ENCODE measurements at regions not wholly inside any gene's neighbourhood (a gene's known extent, or its start where the extent isn't known, plus 50 kb on each side); places are given as distances from the start of the nearest gene placed in this dataset.

DNA sequence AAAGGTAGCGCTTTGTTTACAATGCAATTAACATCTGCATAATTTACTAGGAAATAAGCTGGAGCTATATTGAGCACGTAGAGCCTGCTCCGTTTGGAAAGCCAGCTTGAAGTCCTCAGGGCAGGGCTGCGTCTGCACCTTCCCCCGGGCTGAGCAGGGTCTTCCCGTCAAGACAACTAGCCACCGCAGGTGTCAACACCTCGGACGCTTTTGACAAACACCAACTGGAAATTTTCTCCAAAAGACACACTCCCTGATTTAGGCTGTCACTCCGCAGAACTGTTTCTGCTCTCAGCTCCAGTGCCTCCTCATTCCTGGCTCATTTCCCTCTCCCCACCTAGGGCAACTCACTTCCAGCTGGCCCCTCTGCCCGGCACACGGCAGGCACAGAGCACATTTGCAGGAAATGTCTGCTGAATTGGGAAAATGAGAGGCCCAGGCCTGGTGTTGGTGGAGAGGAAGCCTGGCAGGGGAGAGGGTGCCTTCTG lies 170.3 kb downstream of the MAF start:
- Mint-ChIP-seq H3K4me3 (ENCODE audit: unreplicated experiment) (no peak overlapping the region), H3K27me3 (ENCODE audit: low read depth, unreplicated experiment) (peaks cover 14% of the 10 kb centered on the region), H3K9me3 (ENCODE audit: unreplicated experiment) (no peaks in the 10 kb centered on the region), H3K36me3 (ENCODE audit: low read depth, unreplicated experiment) (no peaks in the 10 kb centered on the region), H3K27ac (ENCODE audit: unreplicated experiment) (no peak overlapping the region), H3K4me1 (ENCODE audit: low read depth, unreplicated experiment) (no peaks in the 10 kb centered on the region)
- H3K4me1 ChIP-seq (ENCODE audit: insufficient read depth, low read length) = no peaks in the 10 kb centered on the region
- H3K27me3 ChIP-seq (ENCODE audit: insufficient read depth, low read length) = peaks cover 2% of the 10 kb centered on the region
- TF ChIP-seq EZH2 (IDR thresholded peaks at IDR 0.05; ENCODE audit: insufficient read depth, low read length) = no peak
- TF ChIP-seq, protein P1, sequence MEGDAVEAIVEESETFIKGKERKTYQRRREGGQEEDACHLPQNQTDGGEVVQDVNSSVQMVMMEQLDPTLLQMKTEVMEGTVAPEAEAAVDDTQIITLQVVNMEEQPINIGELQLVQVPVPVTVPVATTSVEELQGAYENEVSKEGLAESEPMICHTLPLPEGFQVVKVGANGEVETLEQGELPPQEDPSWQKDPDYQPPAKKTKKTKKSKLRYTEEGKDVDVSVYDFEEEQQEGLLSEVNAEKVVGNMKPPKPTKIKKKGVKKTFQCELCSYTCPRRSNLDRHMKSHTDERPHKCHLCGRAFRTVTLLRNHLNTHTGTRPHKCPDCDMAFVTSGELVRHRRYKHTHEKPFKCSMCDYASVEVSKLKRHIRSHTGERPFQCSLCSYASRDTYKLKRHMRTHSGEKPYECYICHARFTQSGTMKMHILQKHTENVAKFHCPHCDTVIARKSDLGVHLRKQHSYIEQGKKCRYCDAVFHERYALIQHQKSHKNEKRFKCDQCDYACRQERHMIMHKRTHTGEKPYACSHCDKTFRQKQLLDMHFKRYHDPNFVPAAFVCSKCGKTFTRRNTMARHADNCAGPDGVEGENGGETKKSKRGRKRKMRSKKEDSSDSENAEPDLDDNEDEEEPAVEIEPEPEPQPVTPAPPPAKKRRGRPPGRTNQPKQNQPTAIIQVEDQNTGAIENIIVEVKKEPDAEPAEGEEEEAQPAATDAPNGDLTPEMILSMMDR (IDR thresholded peaks at IDR 0.05; ENCODE audit: insufficient read depth, low read depth, low read length) = no peak
- no peak overlapping the region for H2AFZ ChIP-seq (ENCODE audit: low read depth, low read length)
- no peaks in the 10 kb centered on the region for H3K79me2 ChIP-seq (ENCODE audit: insufficient read depth, low read length)
- DNase-seq (ENCODE audit: low read depth) (no peak), FAIRE-seq (no peak)
- H4K20me1 ChIP-seq (ENCODE audit: insufficient read depth, low read length) = no peaks in the 10 kb centered on the region
- no peak overlapping the region for H3K4me2 ChIP-seq (ENCODE audit: low read length)
- H3K9ac ChIP-seq (ENCODE audit: low read length) = no peak overlapping the region
- no peak overlapping the region for H3K27ac ChIP-seq (ENCODE audit: low read depth, low read length)
- no peak overlapping the region for H3K4me3 ChIP-seq (ENCODE audit: insufficient read depth, low read depth, low read length)
- H3K9me3 ChIP-seq (ENCODE audit: insufficient read depth, low read depth, low read length) = no peaks in the 10 kb centered on the region
- H3K36me3 ChIP-seq (ENCODE audit: insufficient read depth, low read length) = no peaks in the 10 kb centered on the region

DNA sequence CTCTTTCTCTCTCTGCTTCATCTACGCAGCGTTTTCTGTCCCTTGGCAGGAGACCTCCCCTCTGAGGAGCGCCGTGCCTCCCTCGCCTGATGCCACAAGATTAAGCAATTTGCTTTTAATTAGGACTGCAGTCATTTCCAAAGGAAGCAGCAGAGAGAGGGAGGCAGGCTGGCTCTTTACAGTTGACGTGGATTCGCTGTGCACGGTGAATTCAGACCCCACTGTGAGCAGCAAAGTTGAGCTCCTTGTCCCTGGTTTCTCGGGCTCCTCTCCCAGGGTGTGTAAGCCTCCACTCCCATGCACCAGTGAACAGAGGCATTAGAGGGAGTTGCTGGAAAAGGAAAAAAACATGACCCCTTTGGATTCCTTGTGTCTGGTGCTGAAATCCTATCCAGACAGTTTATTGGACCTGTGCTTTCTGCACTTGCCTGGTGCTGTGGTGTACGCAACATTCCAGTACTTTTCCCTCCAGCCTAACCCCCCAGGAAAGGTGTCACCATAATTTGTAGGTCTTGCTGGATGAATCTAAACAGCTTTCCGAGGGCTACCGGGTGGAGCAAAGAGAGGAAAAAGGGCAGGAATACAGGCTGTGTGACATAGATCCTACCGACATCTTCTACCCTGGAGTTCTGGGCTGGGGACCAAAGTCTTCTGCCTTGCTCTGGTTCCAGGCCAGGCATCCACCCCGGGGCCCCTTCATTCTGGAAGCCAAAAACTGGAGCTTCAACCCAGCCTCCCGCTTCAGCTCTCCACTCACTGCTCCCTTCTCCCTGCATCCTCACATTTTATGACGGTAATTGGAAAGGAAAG lies 171.0 kb downstream of the MAF start:
- no peak overlapping the region for H2AFZ ChIP-seq (ENCODE audit: low read depth, low read length)

More for the DNA sequence above, 171.0 kb downstream of the MAF start:
- no peaks in the 10 kb centered on the region for H3K9me3 ChIP-seq (ENCODE audit: insufficient read depth, low read depth, low read length)
- H3K27ac Mint-ChIP-seq (ENCODE audit: unreplicated experiment) = no peak overlapping the region
- no peak overlapping the region for H3K9ac ChIP-seq (ENCODE audit: low read length)
- no peaks in the 10 kb centered on the region for H3K4me1 Mint-ChIP-seq (ENCODE audit: low read depth, unreplicated experiment)
- no peaks in the 10 kb centered on the region for H3K79me2 ChIP-seq (ENCODE audit: insufficient read depth, low read length)
- no peaks in the 10 kb centered on the region for H3K36me3 ChIP-seq (ENCODE audit: insufficient read depth, low read length)
- no peak overlapping the region for H3K4me2 ChIP-seq (ENCODE audit: low read length)
- no peak overlapping the region for H3K4me3 ChIP-seq (ENCODE audit: insufficient read depth, low read depth, low read length)
- DNase-seq (ENCODE audit: low read depth) (no peak), FAIRE-seq (no peak)
- no peaks in the 10 kb centered on the region for H3K36me3 Mint-ChIP-seq (ENCODE audit: low read depth, unreplicated experiment)
- H3K27me3 Mint-ChIP-seq (ENCODE audit: low read depth, unreplicated experiment) = peaks cover 14% of the 10 kb centered on the region
- TF ChIP-seq, protein P1 (IDR thresholded peaks at IDR 0.05; ENCODE audit: insufficient read depth, low read depth, low read length) = no peak
- no peak for TF ChIP-seq EZH2 (IDR thresholded peaks at IDR 0.05; ENCODE audit: insufficient read depth, low read length)
- no peak overlapping the region for H3K4me3 Mint-ChIP-seq (ENCODE audit: unreplicated experiment)
- H3K27me3 ChIP-seq (ENCODE audit: insufficient read depth, low read length) = peaks cover 2% of the 10 kb centered on the region
- H3K9me3 Mint-ChIP-seq (ENCODE audit: unreplicated experiment) = no peaks in the 10 kb centered on the region
- H3K4me1 ChIP-seq (ENCODE audit: insufficient read depth, low read length) = no peaks in the 10 kb centered on the region
- no peak overlapping the region for H3K27ac ChIP-seq (ENCODE audit: low read depth, low read length)
- H4K20me1 ChIP-seq (ENCODE audit: insufficient read depth, low read length) = no peaks in the 10 kb centered on the region
